SK-N-SH treated with all-trans-retinoic acid at 6 μM for 48 hours (cell line): ENCODE measurements at regions not wholly inside any gene's neighbourhood (a gene's known extent, or its start where the extent isn't known, plus 50 kb on each side); places are given as distances from the start of the nearest gene placed in this dataset.

Experiments used
- ATAC-seq: fragments of 200-7000 bp; cut with Tn5 transposase; 3 replicates; pipeline ENCODE4 v1.9.1; 2020; ENCODE audit warnings: mild to moderate bottlenecking, moderate library complexity
- BACH2 ChIP-seq: fragments of 250-450 bp; sonication (Bioruptor Pico); IDR thresholded peaks from 2 replicates; pipeline ENCODE4 v1.9.0; 2021; ENCODE audit warnings: mild to moderate bottlenecking, borderline replicate concordance
- CSDC2 ChIP-seq: fragments of 250-450 bp; sonication (Bioruptor Pico); IDR thresholded peaks from 2 replicates; pipeline ENCODE4 v1.5.0; 2020; ENCODE audit warnings: mild to moderate bottlenecking, moderate library complexity
- ESRRG ChIP-seq: fragments of 250-450 bp; sonication (Bioruptor Pico); IDR thresholded peaks from 2 replicates; pipeline ENCODE4 v1.6.1; 2021; ENCODE audit warnings: mild to moderate bottlenecking
- GLIS3 ChIP-seq: fragments of 250-450 bp; sonication (Bioruptor Pico); IDR thresholded peaks from 2 replicates; pipeline ENCODE4 v1.5.0; 2020; ENCODE audit warnings: mild to moderate bottlenecking, moderate library complexity
- ISL1 ChIP-seq: fragments of 250-450 bp; sonication (Bioruptor Pico); IDR thresholded peaks from 2 replicates; pipeline ENCODE4 v2.1.2; 2022; ENCODE audit warnings: mild to moderate bottlenecking, moderate library complexity
- OSR1 ChIP-seq: fragments of 250-450 bp; sonication (Bioruptor Pico); IDR thresholded peaks from 2 replicates; pipeline ENCODE4 v1.8.0; 2022; ENCODE audit warnings: moderate library complexity, mild to moderate bottlenecking, inconsistent platforms
- PPARA ChIP-seq: fragments of 250-450 bp; sonication (Bioruptor Pico); IDR thresholded peaks from 2 replicates; pipeline ENCODE4 v1.5.0; 2020; ENCODE audit warnings: mild to moderate bottlenecking, borderline replicate concordance
- RARB ChIP-seq: fragments of 250-450 bp; sonication (Bioruptor Pico); IDR thresholded peaks from 2 replicates; pipeline ENCODE4 v1.8.0; 2021; ENCODE audit warnings: mild to moderate bottlenecking, moderate library complexity
- SNAI2 ChIP-seq: fragments of 250-450 bp; sonication (Bioruptor Pico); IDR thresholded peaks from 2 replicates; pipeline ENCODE4 v1.5.0; 2020; ENCODE audit warnings: mild to moderate bottlenecking, moderate library complexity
- TCF4 ChIP-seq: fragments of 250-450 bp; sonication (Bioruptor Pico); IDR thresholded peaks from 2 replicates; pipeline ENCODE4 v1.8.0; 2021; ENCODE audit warnings: mild to moderate bottlenecking, moderate library complexity, borderline replicate concordance
- TOX ChIP-seq: fragments of 250-450 bp; sonication (Bioruptor Pico); IDR thresholded peaks from 2 replicates; pipeline ENCODE4 v1.8.0; 2021; ENCODE audit warnings: mild to moderate bottlenecking, moderate library complexity, borderline replicate concordance
- ZC3H10 ChIP-seq: fragments of 250-450 bp; sonication (Bioruptor Pico); IDR thresholded peaks from 2 replicates; pipeline ENCODE4 v1.5.1; 2021; ENCODE audit warnings: mild to moderate bottlenecking, moderate library complexity
- ZFP3 ChIP-seq: fragments of 250-450 bp; sonication (Bioruptor Pico); IDR thresholded peaks from 2 replicates; pipeline ENCODE4 v1.5.0; 2020; ENCODE audit warnings: mild to moderate bottlenecking, moderate library complexity
- ZFP30 ChIP-seq: fragments of 450-650 bp; formaldehyde crosslinking; IDR thresholded peaks from 2 replicates; pipeline ENCODE4 v1.5.0; 2022; ENCODE audit warnings: mild to moderate bottlenecking, moderate library complexity
- ZNF565 ChIP-seq: fragments of 450-650 bp; formaldehyde crosslinking; conservative IDR thresholded peaks from 2 replicates; pipeline ENCODE4 v1.5.0; 2020; ENCODE audit warnings: low read depth, mild to moderate bottlenecking, moderate library complexity
- ZNF8 ChIP-seq: fragments of 450-650 bp; formaldehyde crosslinking; IDR thresholded peaks from 2 replicates; pipeline ENCODE4 v1.5.0; 2020; ENCODE audit warnings: mild to moderate bottlenecking, moderate library complexity
- TF ChIP-seq, protein P1 (sequence below): fragments of 250-450 bp; sonication (Bioruptor Pico); IDR thresholded peaks from 2 replicates; pipeline ENCODE4 v1.5.0; 2020; ENCODE audit warnings: mild to moderate bottlenecking, moderate library complexity
- TF ChIP-seq, protein P2 (sequence below): fragments of 250-450 bp; sonication (Bioruptor Pico); IDR thresholded peaks from 2 replicates; pipeline ENCODE4 v1.5.1; 2021; ENCODE audit warnings: mild to moderate bottlenecking, moderate library complexity
- TF ChIP-seq, protein P3 (sequence below): fragments of 250-450 bp; sonication (Bioruptor Pico); IDR thresholded peaks from 2 replicates; pipeline ENCODE4 v1.5.1; 2020; ENCODE audit warnings: low read depth, mild to moderate bottlenecking, moderate library complexity
- TF ChIP-seq, protein P4 (sequence below): fragments of 250-450 bp; sonication (Bioruptor Pico); IDR thresholded peaks from 2 replicates; pipeline ENCODE4 v1.8.0; 2020; ENCODE audit warnings: mild to moderate bottlenecking, moderate library complexity, borderline replicate concordance

DNA sequence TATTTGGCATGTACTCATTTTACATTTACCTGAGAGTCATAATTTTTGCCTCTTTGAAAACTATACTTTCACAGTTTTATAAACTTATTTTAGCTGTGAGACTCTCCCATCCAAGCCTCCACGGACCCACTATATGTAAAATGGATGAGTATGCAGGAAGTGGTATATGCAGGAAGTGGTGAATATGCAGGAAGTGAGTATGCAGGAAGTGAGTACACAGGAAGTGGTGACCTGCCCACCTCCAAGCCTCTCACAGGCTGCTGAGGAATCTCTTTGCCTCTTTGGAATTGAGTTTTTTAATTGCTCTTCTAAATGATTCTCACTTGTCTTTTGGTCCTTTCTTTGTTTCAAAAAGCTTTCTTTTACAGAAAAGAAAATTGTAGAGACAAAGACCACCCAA, 85.2 kb downstream of the KBTBD8 start:
- no peak for TF ChIP-seq CSDC2 (CRISPR knock-in tag)
- TF ChIP-seq, protein P1, sequence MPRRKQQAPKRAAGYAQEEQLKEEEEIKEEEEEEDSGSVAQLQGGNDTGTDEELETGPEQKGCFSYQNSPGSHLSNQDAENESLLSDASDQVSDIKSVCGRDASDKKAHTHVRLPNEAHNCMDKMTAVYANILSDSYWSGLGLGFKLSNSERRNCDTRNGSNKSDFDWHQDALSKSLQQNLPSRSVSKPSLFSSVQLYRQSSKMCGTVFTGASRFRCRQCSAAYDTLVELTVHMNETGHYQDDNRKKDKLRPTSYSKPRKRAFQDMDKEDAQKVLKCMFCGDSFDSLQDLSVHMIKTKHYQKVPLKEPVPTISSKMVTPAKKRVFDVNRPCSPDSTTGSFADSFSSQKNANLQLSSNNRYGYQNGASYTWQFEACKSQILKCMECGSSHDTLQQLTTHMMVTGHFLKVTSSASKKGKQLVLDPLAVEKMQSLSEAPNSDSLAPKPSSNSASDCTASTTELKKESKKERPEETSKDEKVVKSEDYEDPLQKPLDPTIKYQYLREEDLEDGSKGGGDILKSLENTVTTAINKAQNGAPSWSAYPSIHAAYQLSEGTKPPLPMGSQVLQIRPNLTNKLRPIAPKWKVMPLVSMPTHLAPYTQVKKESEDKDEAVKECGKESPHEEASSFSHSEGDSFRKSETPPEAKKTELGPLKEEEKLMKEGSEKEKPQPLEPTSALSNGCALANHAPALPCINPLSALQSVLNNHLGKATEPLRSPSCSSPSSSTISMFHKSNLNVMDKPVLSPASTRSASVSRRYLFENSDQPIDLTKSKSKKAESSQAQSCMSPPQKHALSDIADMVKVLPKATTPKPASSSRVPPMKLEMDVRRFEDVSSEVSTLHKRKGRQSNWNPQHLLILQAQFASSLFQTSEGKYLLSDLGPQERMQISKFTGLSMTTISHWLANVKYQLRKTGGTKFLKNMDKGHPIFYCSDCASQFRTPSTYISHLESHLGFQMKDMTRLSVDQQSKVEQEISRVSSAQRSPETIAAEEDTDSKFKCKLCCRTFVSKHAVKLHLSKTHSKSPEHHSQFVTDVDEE (CRISPR knock-in tag) = no peak
- TF ChIP-seq ZC3H10 (CRISPR knock-in tag) = no peak
- no peak for TF ChIP-seq GLIS3 (CRISPR knock-in tag)
- TF ChIP-seq, protein P2, sequence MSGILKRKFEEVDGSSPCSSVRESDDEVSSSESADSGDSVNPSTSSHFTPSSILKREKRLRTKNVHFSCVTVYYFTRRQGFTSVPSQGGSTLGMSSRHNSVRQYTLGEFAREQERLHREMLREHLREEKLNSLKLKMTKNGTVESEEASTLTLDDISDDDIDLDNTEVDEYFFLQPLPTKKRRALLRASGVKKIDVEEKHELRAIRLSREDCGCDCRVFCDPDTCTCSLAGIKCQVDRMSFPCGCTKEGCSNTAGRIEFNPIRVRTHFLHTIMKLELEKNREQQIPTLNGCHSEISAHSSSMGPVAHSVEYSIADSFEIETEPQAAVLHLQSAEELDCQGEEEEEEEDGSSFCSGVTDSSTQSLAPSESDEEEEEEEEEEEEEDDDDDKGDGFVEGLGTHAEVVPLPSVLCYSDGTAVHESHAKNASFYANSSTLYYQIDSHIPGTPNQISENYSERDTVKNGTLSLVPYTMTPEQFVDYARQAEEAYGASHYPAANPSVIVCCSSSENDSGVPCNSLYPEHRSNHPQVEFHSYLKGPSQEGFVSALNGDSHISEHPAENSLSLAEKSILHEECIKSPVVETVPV = no peak
- TF ChIP-seq TOX (CRISPR knock-in tag) = no peak
- TF ChIP-seq PPARA (CRISPR knock-in tag) = no peak
- TF ChIP-seq SNAI2 = no peak
- no peak for TF ChIP-seq ZFP3 (CRISPR knock-in tag)
- no peak for TF ChIP-seq TCF4 (CRISPR knock-in tag)
- no peak for TF ChIP-seq ZFP30 (CRISPR knock-in tag)
- no peak for ATAC-seq

DNA sequence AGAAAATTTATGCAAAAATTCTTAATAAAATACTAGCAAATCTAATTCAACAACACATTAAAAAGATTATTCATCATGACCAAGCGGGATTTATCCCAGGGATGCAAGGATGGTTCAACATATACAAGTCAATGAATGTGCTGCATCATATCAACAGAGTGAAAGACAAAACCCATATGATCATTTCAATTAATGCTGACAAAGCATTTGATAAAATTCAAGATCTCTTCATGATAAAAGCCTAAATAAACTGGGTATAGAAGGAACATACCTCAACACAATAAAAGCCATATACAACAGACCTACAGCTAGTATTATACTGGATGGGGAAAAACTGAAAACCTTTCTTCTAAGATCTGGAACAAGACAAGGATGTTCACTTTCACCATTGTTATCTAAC, 89.7 kb downstream of the KBTBD8 start:
- ATAC-seq = no peak
- no peak for TF ChIP-seq ISL1 (CRISPR knock-in tag)
- no peak for TF ChIP-seq ZC3H10 (CRISPR knock-in tag)
- no peak for TF ChIP-seq ZFP30 (CRISPR knock-in tag)
- no peak for TF ChIP-seq SNAI2
- TF ChIP-seq CSDC2 (CRISPR knock-in tag) = no peak
- TF ChIP-seq ZNF565 (CRISPR knock-in tag) = no peak
- TF ChIP-seq OSR1 = no peak
- TF ChIP-seq BACH2 (CRISPR knock-in tag) = no peak
- TF ChIP-seq, protein P2 = no peak
- TF ChIP-seq, protein P3, sequence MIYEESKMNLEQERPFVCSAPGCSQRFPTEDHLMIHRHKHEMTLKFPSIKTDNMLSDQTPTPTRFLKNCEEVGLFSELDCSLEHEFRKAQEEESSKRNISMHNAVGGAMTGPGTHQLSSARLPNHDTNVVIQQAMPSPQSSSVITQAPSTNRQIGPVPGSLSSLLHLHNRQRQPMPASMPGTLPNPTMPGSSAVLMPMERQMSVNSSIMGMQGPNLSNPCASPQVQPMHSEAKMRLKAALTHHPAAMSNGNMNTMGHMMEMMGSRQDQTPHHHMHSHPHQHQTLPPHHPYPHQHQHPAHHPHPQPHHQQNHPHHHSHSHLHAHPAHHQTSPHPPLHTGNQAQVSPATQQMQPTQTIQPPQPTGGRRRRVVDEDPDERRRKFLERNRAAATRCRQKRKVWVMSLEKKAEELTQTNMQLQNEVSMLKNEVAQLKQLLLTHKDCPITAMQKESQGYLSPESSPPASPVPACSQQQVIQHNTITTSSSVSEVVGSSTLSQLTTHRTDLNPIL (CRISPR knock-in tag) = no peak
- TF ChIP-seq TOX (CRISPR knock-in tag) = no peak
- TF ChIP-seq ZFP3 (CRISPR knock-in tag) = no peak
- TF ChIP-seq, protein P4, sequence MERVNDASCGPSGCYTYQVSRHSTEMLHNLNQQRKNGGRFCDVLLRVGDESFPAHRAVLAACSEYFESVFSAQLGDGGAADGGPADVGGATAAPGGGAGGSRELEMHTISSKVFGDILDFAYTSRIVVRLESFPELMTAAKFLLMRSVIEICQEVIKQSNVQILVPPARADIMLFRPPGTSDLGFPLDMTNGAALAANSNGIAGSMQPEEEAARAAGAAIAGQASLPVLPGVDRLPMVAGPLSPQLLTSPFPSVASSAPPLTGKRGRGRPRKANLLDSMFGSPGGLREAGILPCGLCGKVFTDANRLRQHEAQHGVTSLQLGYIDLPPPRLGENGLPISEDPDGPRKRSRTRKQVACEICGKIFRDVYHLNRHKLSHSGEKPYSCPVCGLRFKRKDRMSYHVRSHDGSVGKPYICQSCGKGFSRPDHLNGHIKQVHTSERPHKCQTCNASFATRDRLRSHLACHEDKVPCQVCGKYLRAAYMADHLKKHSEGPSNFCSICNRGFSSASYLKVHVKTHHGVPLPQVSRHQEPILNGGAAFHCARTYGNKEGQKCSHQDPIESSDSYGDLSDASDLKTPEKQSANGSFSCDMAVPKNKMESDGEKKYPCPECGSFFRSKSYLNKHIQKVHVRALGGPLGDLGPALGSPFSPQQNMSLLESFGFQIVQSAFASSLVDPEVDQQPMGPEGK (CRISPR knock-in tag) = no peak

DNA sequence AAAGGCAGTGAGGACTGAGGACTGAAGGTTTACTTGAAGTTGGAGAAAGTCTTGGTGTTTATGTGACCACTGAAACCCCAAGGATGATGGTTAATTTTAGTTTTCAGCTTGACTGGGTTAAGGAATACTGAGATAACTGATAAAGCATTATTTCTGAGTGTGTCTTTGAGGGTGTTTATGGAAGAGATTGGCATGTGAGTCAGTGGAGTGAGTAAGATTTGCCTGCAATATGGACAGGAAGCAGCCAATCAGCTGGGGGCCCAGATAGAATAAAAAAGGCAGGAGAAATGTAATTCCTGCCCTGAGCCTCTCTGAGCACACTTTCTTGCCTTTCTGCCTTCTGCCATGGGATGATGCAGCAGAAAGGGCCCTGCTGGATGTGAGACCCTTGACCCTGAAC, 92.4 kb downstream of the KBTBD8 start:
- ATAC-seq = no peak
- TF ChIP-seq, protein P2 = no peak
- TF ChIP-seq, protein P4 (CRISPR knock-in tag) = no peak
- TF ChIP-seq PPARA (CRISPR knock-in tag) (no peak), ZNF565 (CRISPR knock-in tag) (no peak), ESRRG (no peak), RARB (CRISPR knock-in tag) (no peak), ZFP30 (CRISPR knock-in tag) (no peak), ZNF8 (CRISPR knock-in tag) (no peak), CSDC2 (CRISPR knock-in tag) (no peak), ZFP3 (CRISPR knock-in tag) (no peak), TCF4 (CRISPR knock-in tag) (no peak)
- TF ChIP-seq, protein P3 (CRISPR knock-in tag) = no peak
